Neuronal stem cell (in vitro differentiated cells): ENCODE measurements at regions not wholly inside any gene's neighbourhood (a gene's known extent, or its start where the extent isn't known, plus 50 kb on each side); places are given as distances from the start of the nearest gene placed in this dataset.

Experiments
- DNase-seq: peaks from one replicate; pipeline ENCODE4 v3.0.0-alpha.2; 2013; ENCODE audit warnings: low spot score
- H2AFZ ChIP-seq: one replicate; pipeline ENCODE4 v1.6.1; 2013; ENCODE audit warnings: mild to moderate bottlenecking, low read length, inconsistent platforms
- H2AK5ac ChIP-seq: 2 replicates; pipeline ENCODE4 v1.6.1; 2013; ENCODE audit warnings: low read depth, mild to moderate bottlenecking, inconsistent platforms, low read length, moderate library complexity, mixed read lengths
- H2BK120ac ChIP-seq: 2 replicates; pipeline ENCODE4 v1.6.1; 2013; ENCODE audit warnings: low read depth, mild to moderate bottlenecking, inconsistent platforms, low read length, moderate library complexity, mixed read lengths
- H2BK12ac ChIP-seq: one replicate; pipeline ENCODE4 v1.6.1; 2013; ENCODE audit warnings: low read length, inconsistent platforms
- H2BK15ac ChIP-seq: 2 replicates; pipeline ENCODE4 v1.6.1; 2013; ENCODE audit warnings: mild to moderate bottlenecking, low read length, inconsistent platforms, mixed read lengths
- H2BK5ac ChIP-seq: one replicate; pipeline ENCODE4 v1.6.1; 2013; ENCODE audit warnings: inconsistent platforms, mild to moderate bottlenecking, low read length, moderate library complexity
- H3K14ac ChIP-seq: one replicate; pipeline ENCODE4 v1.6.1; 2013; ENCODE audit warnings: low read length, inconsistent platforms
- H3K18ac ChIP-seq: 2 replicates; pipeline ENCODE4 v1.6.1; 2013; ENCODE audit warnings: low read length, inconsistent platforms
- H3K23ac ChIP-seq: 2 replicates; pipeline ENCODE4 v1.6.1; 2013; ENCODE audit warnings: low read depth, mild to moderate bottlenecking, mixed read lengths, low read length, inconsistent platforms; ENCODE audit not compliant: poor library complexity
- H3K27ac ChIP-seq: replicated peaks from 3 replicates; pipeline ENCODE4 v1.5.1; 2013; ENCODE audit warnings: low read length, inconsistent platforms
- H3K27me3 ChIP-seq, 3 experiments: 2 replicates each; pipeline ENCODE4 v1.6.1; 2013; ENCODE audit warnings: low read length in 3 of 3, mild to moderate bottlenecking in 2 of 3, inconsistent platforms in 1 of 3, low read depth in 1 of 3, mixed read lengths in 1 of 3, moderate library complexity in 1 of 3; ENCODE audit not compliant: control insufficient read depth in 3 of 3, insufficient read depth in 3 of 3
- H3K36me3 ChIP-seq, 2 donors: replicated peaks in 1 of 2; 2 replicates each; pipeline ENCODE4 v1.6.1; 2013; ENCODE audit warnings: low read length in 2 of 2; ENCODE audit not compliant: control insufficient read depth in 2 of 2, insufficient read depth in 2 of 2
- H3K4ac ChIP-seq: 2 replicates; pipeline ENCODE4 v1.6.1; 2013; ENCODE audit warnings: inconsistent platforms, mild to moderate bottlenecking, low read length, moderate library complexity
- H3K4me1 ChIP-seq, 2 donors: 1 replicate in 1 of 2; 2 replicates in 1 of 2; pipeline ENCODE4 v1.6.1; 2013; ENCODE audit warnings: low read length in 2 of 2, low read depth in 1 of 2; ENCODE audit not compliant: control insufficient read depth in 2 of 2, insufficient read depth in 1 of 2
- H3K4me2 ChIP-seq: one replicate; pipeline ENCODE4 v1.6.1; 2013; ENCODE audit warnings: mild to moderate bottlenecking, low read length, inconsistent platforms; ENCODE audit not compliant: insufficient read depth, poor library complexity, severe bottlenecking
- H3K4me3 ChIP-seq, 2 donors: 2 replicates each; pipeline ENCODE4 v1.5.1; 2013; ENCODE audit warnings: low read length in 2 of 2, mild to moderate bottlenecking in 2 of 2, inconsistent platforms in 1 of 2, moderate library complexity in 1 of 2
- H3K79me1 ChIP-seq: one replicate; pipeline ENCODE4 v1.6.1; 2013; ENCODE audit warnings: low read depth, mild to moderate bottlenecking, inconsistent platforms, low read length, moderate library complexity
- H3K9ac ChIP-seq: one replicate; pipeline ENCODE4 v1.6.1; 2013; ENCODE audit warnings: mild to moderate bottlenecking, low read depth, low read length, inconsistent platforms; ENCODE audit not compliant: poor library complexity
- H3K9me3 ChIP-seq, 2 donors: replicated peaks in 1 of 2; 2 replicates each; pipeline versions ENCODE3 to v1.6.1; 2013; ENCODE audit warnings: low read length in 2 of 2, mild to moderate bottlenecking in 2 of 2, inconsistent platforms in 1 of 2, low read depth in 1 of 2, mixed read lengths in 1 of 2, moderate library complexity in 1 of 2; ENCODE audit not compliant: control insufficient read depth in 2 of 2, insufficient read depth in 1 of 2
- H4K8ac ChIP-seq: one replicate; pipeline ENCODE4 v1.6.1; 2013; ENCODE audit warnings: low read depth, mild to moderate bottlenecking, inconsistent platforms, low read length, moderate library complexity
- H4K91ac ChIP-seq: one replicate; pipeline ENCODE4 v1.6.1; 2013; ENCODE audit warnings: low read length, low read depth, mild to moderate bottlenecking, inconsistent platforms; ENCODE audit not compliant: poor library complexity
- WGBS, 2 donors: extraction: QIAGEN DNeasy Blood & Tissue Kit; methylation state at CpG; one replicate each; pipeline ENCODE4 v1.1.7; 2013; ENCODE audit warnings: missing lambda C conversion rate in 2 of 2, mixed read lengths in 1 of 2; ENCODE audit not compliant: insufficient read length in 2 of 2, insufficient replicate concordance in 1 of 2; ENCODE audit errors: extremely low coverage in 2 of 2; 5-methylcytosine and 5-hydroxymethylcytosine counted together

GRCh38 chr4:28677808-28678207 lies 1817.2 kb downstream of the STIM2 start:
- H3K14ac ChIP-seq, result no peak overlapping the region

GRCh38 chr4:28682847-28683246 lies 1822.2 kb downstream of the STIM2 start:
- Histone ChIP-seq H3K27me3 (no peaks in the 10 kb centered on the region), H3K23ac (no peak overlapping the region), H3K9me3 (no peaks in the 10 kb centered on the region), H2AFZ (no peak overlapping the region), H2BK120ac (no peak overlapping the region), H2BK12ac (no peak overlapping the region), H3K18ac (no peak overlapping the region), H4K8ac (no peak overlapping the region), H3K27ac (no peak overlapping the region), H4K91ac (no peak overlapping the region), H3K36me3 (no peaks in the 10 kb centered on the region), H2BK5ac (no peak overlapping the region), H3K9ac (no peak overlapping the region), H3K4me1 (peaks cover 0 to 2% of the 10 kb centered on the region in 2 donors), H3K4ac (no peak overlapping the region), H2BK15ac (no peak overlapping the region), H3K14ac (no peak overlapping the region), H3K4me2 (no peak overlapping the region), H3K4me3 (no peak overlapping the region), H2AK5ac (no peak overlapping the region), H3K79me1 (no peaks in the 10 kb centered on the region)
- WGBS, 2 donors, result 100% methylated on average over 1 of the region's 1 CpG
- no peak for DNase-seq

More at GRCh38 chr4:28677808-28678207, 1817.2 kb downstream of the STIM2 start:
- DNase-seq, result no peak
- H3K9ac ChIP-seq, result no peak overlapping the region
- no peak overlapping the region for H3K4me2 ChIP-seq
- no peak overlapping the region for H3K4ac ChIP-seq
- H3K9me3 ChIP-seq, result no peaks in the 10 kb centered on the region
- no peak overlapping the region for H2BK15ac ChIP-seq
- no peaks in the 10 kb centered on the region for H3K4me1 ChIP-seq
- no peak overlapping the region for H3K23ac ChIP-seq
- H2AK5ac ChIP-seq, result no peak overlapping the region
- H4K8ac ChIP-seq, result no peak overlapping the region
- no peaks in the 10 kb centered on the region for H3K79me1 ChIP-seq
- H2AFZ ChIP-seq, result no peak overlapping the region
- H3K4me3 ChIP-seq, result no peak overlapping the region
- no peaks in the 10 kb centered on the region for H3K36me3 ChIP-seq
- no peak overlapping the region for H2BK12ac ChIP-seq
- H2BK5ac ChIP-seq, result no peak overlapping the region
- H3K27ac ChIP-seq, result no peak overlapping the region
- H2BK120ac ChIP-seq, result no peak overlapping the region
- H3K27me3 ChIP-seq, result no peaks in the 10 kb centered on the region
- no peak overlapping the region for H4K91ac ChIP-seq
- H3K18ac ChIP-seq, result no peak overlapping the region

GRCh38 chr4:28686618-28687017 lies 1826.0 kb downstream of the STIM2 start:
- no CpG with 5 or more reads among the region's 4 CpGs for WGBS, 2 donors
- H3K9me3 ChIP-seq, result no peaks in the 10 kb centered on the region

GRCh38 chr4:28690890-28691289 lies 1830.2 kb downstream of the STIM2 start:
- no peaks in the 10 kb centered on the region for H3K79me1 ChIP-seq
- no peak overlapping the region for H3K4me2 ChIP-seq
- no peaks in the 10 kb centered on the region for H3K36me3 ChIP-seq
- H2BK15ac ChIP-seq, result no peak overlapping the region
- H3K4ac ChIP-seq, result no peak overlapping the region
- H3K14ac ChIP-seq, result no peak overlapping the region
- no peak overlapping the region for H3K18ac ChIP-seq
- no peak overlapping the region for H3K9ac ChIP-seq
- no peak for DNase-seq
- no CpG with 5 or more reads among the region's 1 CpG for WGBS, 2 donors
- no peak overlapping the region for H3K4me3 ChIP-seq
- H4K8ac ChIP-seq, result no peak overlapping the region
- no peak overlapping the region for H2BK5ac ChIP-seq
- H3K27me3 ChIP-seq, result no peaks in the 10 kb centered on the region
- no peak overlapping the region for H3K27ac ChIP-seq
- H2AK5ac ChIP-seq, result no peak overlapping the region
- H3K4me1 ChIP-seq, result peaks cover 0 to 2% of the 10 kb centered on the region in 2 donors
- no peak overlapping the region for H2BK12ac ChIP-seq
- H2AFZ ChIP-seq, result no peak overlapping the region
- no peaks in the 10 kb centered on the region for H3K9me3 ChIP-seq
- H2BK120ac ChIP-seq, result no peak overlapping the region
- H3K23ac ChIP-seq, result no peak overlapping the region
- H4K91ac ChIP-seq, result no peak overlapping the region

More at GRCh38 chr4:28686618-28687017, 1826.0 kb downstream of the STIM2 start:
- Histone ChIP-seq H3K18ac (peak overlapping the region; percentile 4), H3K79me1 (no peaks in the 10 kb centered on the region), H3K27ac (no peak overlapping the region), H4K8ac (no peak overlapping the region), H3K36me3 (no peaks in the 10 kb centered on the region), H3K23ac (no peak overlapping the region), H4K91ac (no peak overlapping the region), H2BK120ac (no peak overlapping the region), H3K4me1 (peaks cover 0 to 2% of the 10 kb centered on the region in 2 donors), H2BK15ac (peak overlapping the region; percentile 3), H3K9ac (no peak overlapping the region), H3K14ac (no peak overlapping the region), H3K4me3 (no peak overlapping the region), H3K27me3 (no peaks in the 10 kb centered on the region), H3K4me2 (no peak overlapping the region), H2BK5ac (peak overlapping the region; percentile 7), H2AK5ac (no peak overlapping the region), H2BK12ac (no peak overlapping the region), H2AFZ (no peak overlapping the region), H3K4ac (no peak overlapping the region)
- no peak for DNase-seq
